H1 (cell line): ENCODE measurements at regions not wholly inside any gene's neighbourhood (a gene's known extent, or its start where the extent isn't known, plus 50 kb on each side); places are given as distances from the start of the nearest gene placed in this dataset.

Experiments used
- CTCF ChIA-PET: fragments of 300-600 bp; sonication (Branson Sonifier 250); formaldehyde crosslinking; loops from one replicate; lab custom pipeline; 2021; ENCODE audit not compliant: partially characterized antibody; lab: Charles Lee
- POLR2A ChIA-PET: fragments of 300-600 bp; sonication (Branson Sonifier 250); formaldehyde crosslinking; loops from one replicate; lab custom pipeline; 2021; ENCODE audit warnings: inconsistent platforms; ENCODE audit not compliant: partially characterized antibody; lab: Charles Lee
- DNase-seq, 2 experiments: peaks; one replicate each; pipeline versions ENCODE4 v3.0.0 to v3.0.0-alpha.2; 2010 to 2022; ENCODE audit warnings: low spot score in 2 of 2, low read depth in 1 of 2, mixed read lengths in 1 of 2
- FAIRE-seq: peaks from 2 replicates; lab custom pipeline; 2011; peaks lifted over from hg19 to GRCh38; lab: Jason Lieb, UNC
- H2AFZ ChIP-seq: 2 replicates; pipeline ENCODE4 v1.8.1; 2012; ENCODE audit warnings: low read length, inconsistent platforms
- H2AK5ac ChIP-seq: 2 replicates; pipeline ENCODE4 v1.6.1; 2013; ENCODE audit warnings: low read depth, low read length
- H2BK120ac ChIP-seq: replicated peaks from 2 replicates; pipeline ENCODE3; 2013; ENCODE audit warnings: low read depth, low read length, inconsistent platforms
- H2BK12ac ChIP-seq: 2 replicates; pipeline ENCODE4 v1.6.1; 2013; ENCODE audit warnings: low read depth, low read length
- H2BK15ac ChIP-seq: 2 replicates; pipeline ENCODE4 v1.6.1; 2013; ENCODE audit warnings: low read length
- H2BK20ac ChIP-seq: 2 replicates; pipeline ENCODE4 v1.6.1; 2013; ENCODE audit warnings: low read length
- H2BK5ac ChIP-seq: 2 replicates; pipeline ENCODE4 v1.6.1; 2013; ENCODE audit warnings: low read depth, low read length
- H3K14ac ChIP-seq: 2 replicates; pipeline ENCODE4 v1.6.1; 2013; ENCODE audit warnings: inconsistent platforms; ENCODE audit not compliant: insufficient read length
- H3K18ac ChIP-seq: 2 replicates; pipeline ENCODE4 v1.6.1; 2013; ENCODE audit warnings: low read length; ENCODE audit errors: extremely low read depth
- H3K23ac ChIP-seq: 2 replicates; pipeline ENCODE4 v1.6.1; 2013; ENCODE audit warnings: inconsistent platforms; ENCODE audit not compliant: insufficient read length
- H3K23me2 ChIP-seq: 2 replicates; pipeline ENCODE4 v1.6.1; 2013; ENCODE audit warnings: low read depth, low read length
- H3K27ac ChIP-seq: 2 replicates; pipeline ENCODE4 v1.6.1; 2011; ENCODE audit warnings: low read depth, low read length, inconsistent platforms
- H3K27me3 ChIP-seq, 4 experiments: replicated peaks in 1 of 4; 1 replicate in 1 of 4; 2 replicates in 3 of 4; pipeline versions ENCODE4 v1.6.1 to v1.8.1; 2011 to 2013; ENCODE audit warnings: low read length in 3 of 4, mild to moderate bottlenecking in 3 of 4, inconsistent platforms in 2 of 4, mixed read lengths in 2 of 4, moderate library complexity in 1 of 4; ENCODE audit not compliant: control insufficient read depth in 3 of 4, insufficient read depth in 3 of 4; ENCODE audit errors: extremely low read depth in 1 of 4
- H3K36me3 ChIP-seq, 4 experiments: 2 replicates each; pipeline versions ENCODE4 v1.6.1 to v1.8.1; 2011 to 2013; ENCODE audit warnings: mild to moderate bottlenecking in 4 of 4, low read length in 3 of 4, moderate library complexity in 2 of 4, control low read depth in 1 of 4, inconsistent platforms in 1 of 4; ENCODE audit not compliant: insufficient read depth in 4 of 4, control insufficient read depth in 2 of 4
- H3K4ac ChIP-seq: replicated peaks from 2 replicates; pipeline ENCODE3; 2013; ENCODE audit warnings: low read length, low read depth, mixed read lengths, inconsistent platforms; ENCODE audit not compliant: insufficient read length
- H3K4me1 ChIP-seq, 4 experiments: replicated peaks in 1 of 4; 1 replicate in 1 of 4; 2 replicates in 3 of 4; pipeline versions ENCODE4 v1.6.1 to v1.8.1; 2011 to 2013; ENCODE audit warnings: low read length in 3 of 4, inconsistent platforms in 2 of 4, mixed read lengths in 1 of 4; ENCODE audit not compliant: insufficient read depth in 4 of 4, control insufficient read depth in 3 of 4
- H3K4me2 ChIP-seq, 2 experiments: 2 replicates each; pipeline versions ENCODE4 v1.6.1 to v1.8.1; 2011 to 2013; ENCODE audit warnings: low read depth in 2 of 2, low read length in 2 of 2, control low read depth in 1 of 2, inconsistent platforms in 1 of 2, mild to moderate bottlenecking in 1 of 2; ENCODE audit not compliant: insufficient read depth in 1 of 2
- H3K4me3 ChIP-seq, 4 experiments: fragments of 200-600, 300-600 bp in 1 of 4; sonication (generic), shearing (Covaris generic), sonication (Bioruptor Twin) in 1 of 4; 2 replicates each; pipeline versions ENCODE4 v1.5.1 to v1.8.1; 2011 to 2016; ENCODE audit warnings: low read length in 4 of 4, low read depth in 3 of 4, control low read depth in 2 of 4, inconsistent platforms in 2 of 4, mild to moderate bottlenecking in 2 of 4, mixed read lengths in 1 of 4, moderate library complexity in 1 of 4; ENCODE audit not compliant: insufficient read depth in 2 of 4; ENCODE audit errors: extremely low read depth in 1 of 4
- H3K56ac ChIP-seq: replicated peaks from 2 replicates; pipeline ENCODE3; 2013; ENCODE audit warnings: low read depth, mild to moderate bottlenecking, mixed read lengths, low read length, inconsistent platforms; ENCODE audit not compliant: insufficient read length
- H3K79me1 ChIP-seq: 2 replicates; pipeline ENCODE4 v1.6.1; 2013; ENCODE audit warnings: low read depth, low read length, control low read depth
- H3K79me2 ChIP-seq, 2 experiments: 2 replicates each; pipeline versions ENCODE4 v1.6.1 to v1.8.1; 2012 to 2013; ENCODE audit warnings: low read length in 2 of 2, mild to moderate bottlenecking in 2 of 2, inconsistent platforms in 1 of 2; ENCODE audit not compliant: insufficient read depth in 2 of 2, control insufficient read depth in 1 of 2
- H3K9ac ChIP-seq, 4 experiments: replicated peaks in 1 of 4; 1 replicate in 1 of 4; 2 replicates in 3 of 4; pipeline versions ENCODE4 v1.6.1 to v1.8.1; 2011 to 2013; ENCODE audit warnings: low read depth in 3 of 4, low read length in 3 of 4, control low read depth in 2 of 4, mild to moderate bottlenecking in 2 of 4, moderate library complexity in 2 of 4, inconsistent platforms in 1 of 4; ENCODE audit errors: extremely low read depth in 1 of 4
- H3K9me3 ChIP-seq, 2 experiments: 2 replicates each; pipeline versions ENCODE4 v1.6.1 to v1.8.1; 2012 to 2013; ENCODE audit warnings: mild to moderate bottlenecking in 2 of 2, moderate library complexity in 2 of 2, control low read depth in 1 of 2, inconsistent platforms in 1 of 2, low read depth in 1 of 2, low read length in 1 of 2, mixed read lengths in 1 of 2; ENCODE audit not compliant: insufficient read depth in 2 of 2
- H4K20me1 ChIP-seq, 2 experiments: replicated peaks in 1 of 2; 2 replicates each; pipeline versions ENCODE3 to v1.8.1; 2011 to 2013; ENCODE audit warnings: inconsistent platforms in 2 of 2, low read length in 2 of 2, mild to moderate bottlenecking in 1 of 2; ENCODE audit not compliant: insufficient read depth in 2 of 2, control insufficient read depth in 1 of 2
- H4K5ac ChIP-seq: 2 replicates; pipeline ENCODE4 v1.6.1; 2013; ENCODE audit warnings: low read length, low read depth, mixed read lengths, inconsistent platforms; ENCODE audit not compliant: insufficient read length
- H4K8ac ChIP-seq: 2 replicates; pipeline ENCODE4 v1.8.0; 2013; ENCODE audit warnings: mild to moderate bottlenecking, moderate library complexity, low read length, inconsistent platforms; ENCODE audit not compliant: insufficient read depth; ENCODE audit errors: extremely low read depth
- H4K91ac ChIP-seq: replicated peaks from 2 replicates; pipeline ENCODE3; 2013; ENCODE audit warnings: low read length, mixed read lengths, inconsistent platforms; ENCODE audit not compliant: insufficient read length
- CREB1 ChIP-seq: IDR thresholded peaks from 2 replicates; pipeline ENCODE4 v1.6.1; 2012; ENCODE audit warnings: inconsistent platforms
- CTBP2 ChIP-seq: IDR thresholded peaks from 2 replicates; pipeline ENCODE4 v1.7.0; 2011; ENCODE audit warnings: borderline replicate concordance, mild to moderate bottlenecking, moderate library complexity, mixed read lengths, low read length; ENCODE audit not compliant: insufficient read depth, insufficient read length
- CTCF ChIP-seq, 3 experiments: IDR thresholded peaks; 1 replicate in 2 of 3; 2 replicates in 1 of 3; pipeline versions ENCODE4 v1.5.1 to v1.6.1; 2011; ENCODE audit warnings: low read length in 3 of 3, mild to moderate bottlenecking in 3 of 3, inconsistent platforms in 2 of 3, low read depth in 1 of 3, moderate library complexity in 1 of 3; ENCODE audit not compliant: insufficient read depth in 1 of 3; ENCODE audit errors: control extremely low read depth in 1 of 3
- GTF2F1 ChIP-seq: IDR thresholded peaks from 2 replicates; pipeline ENCODE4 v1.6.1; 2012; ENCODE audit warnings: low read depth, low read length, improper control_type of control experiment, borderline replicate concordance
- HDAC2 ChIP-seq, 2 experiments: fragments of 300-600 bp in 1 of 2; sonication (generic) in 1 of 2; IDR thresholded peaks; 2 replicates each; pipeline ENCODE4 v1.6.1; 2011 to 2012; ENCODE audit warnings: low read depth in 2 of 2, low read length in 2 of 2, mild to moderate bottlenecking in 2 of 2, moderate library complexity in 2 of 2, borderline replicate concordance in 1 of 2, inconsistent platforms in 1 of 2
- HDAC6 ChIP-seq: IDR thresholded peaks from one replicate; pipeline ENCODE4 v1.7.1; 2012; ENCODE audit warnings: low read depth, mild to moderate bottlenecking, inconsistent platforms, low read length, moderate library complexity
- KDM1A ChIP-seq: fragments of 200-600, 300-600 bp; sonication (generic); IDR thresholded peaks from 2 replicates; pipeline ENCODE4 v1.7.1; 2016; ENCODE audit warnings: mild to moderate bottlenecking, low read length, borderline replicate concordance
- MAFK ChIP-seq: IDR thresholded peaks from 2 replicates; pipeline ENCODE4 v1.6.1; 2012; ENCODE audit warnings: low read depth, mild to moderate bottlenecking, improper control_type of control experiment, low read length
- POLR2AphosphoS5 ChIP-seq: IDR thresholded peaks from 2 replicates; pipeline ENCODE4 v1.6.1; 2011; ENCODE audit warnings: low read depth, low read length
- SP4 ChIP-seq: IDR thresholded peaks from 2 replicates; pipeline ENCODE4 v1.6.1; 2012; ENCODE audit warnings: low read length, inconsistent platforms
- SRF ChIP-seq: IDR thresholded peaks from 2 replicates; pipeline ENCODE4 v1.6.1; 2011; ENCODE audit warnings: mild to moderate bottlenecking, low read depth, low read length, moderate library complexity
- TCF12 ChIP-seq: IDR thresholded peaks from 2 replicates; pipeline ENCODE4 v1.6.1; 2011; ENCODE audit warnings: low read depth, mild to moderate bottlenecking, low read length
- WGBS, 2 experiments: shearing (Covaris generic) in 1 of 2; methylation state at CpG; one replicate each; pipeline versions ENCODE4 v1.1.6 to v1.1.7; 2013 to 2015; ENCODE audit warnings: low lambda C conversion rate in 2 of 2, mixed read lengths in 2 of 2, inconsistent platforms in 1 of 2, low coverage in 1 of 2, missing lambda C conversion rate in 1 of 2; ENCODE audit not compliant: insufficient replicate concordance in 2 of 2, insufficient coverage in 1 of 2, insufficient read length in 1 of 2; ENCODE audit errors: extremely low coverage in 1 of 2, missing lambda C conversion rate in 1 of 2; 5-methylcytosine and 5-hydroxymethylcytosine counted together

GRCh38 chr9:100718717-100719116 is 140.8 kb downstream of the CAVIN4 start:
- DNase-seq: no peak
- no peak overlapping the region for H2BK20ac ChIP-seq
- H3K23me2 ChIP-seq: no peaks in the 10 kb centered on the region
- no peak overlapping the region for H4K91ac ChIP-seq
- H2BK15ac ChIP-seq: no peak overlapping the region
- no peaks in the 10 kb centered on the region for H3K79me1 ChIP-seq
- H3K4ac ChIP-seq: no peak overlapping the region
- H3K36me3 ChIP-seq: no peaks in the 10 kb centered on the region
- ChIA-PET POLR2A (no interaction called here), CTCF (interaction anchor here (0.8 to 1.6 kb wide), 5 partner anchors 11 to 670 kb away, joined by 3 to 6 read pairs (median 4); no protein-coding TSS in a partner anchor)
- H3K14ac ChIP-seq: no peak overlapping the region
- WGBS, 2 experiments: 90% methylated on average over 5 of the region's 5 CpGs; no CpG with 5 or more reads in 1 of the 2 experiments
- H3K56ac ChIP-seq: no peak overlapping the region
- no peak overlapping the region for H4K8ac ChIP-seq
- H3K18ac ChIP-seq: no peak overlapping the region
- 0 out of 2 replicates have a peak overlapping the region, but pooled peaks have one; percentile 5 for H3K27ac ChIP-seq
- no peaks in the 10 kb centered on the region for H4K20me1 ChIP-seq
- H2AK5ac ChIP-seq: no peak overlapping the region
- H3K4me3 ChIP-seq: no peak overlapping the region
- H2BK120ac ChIP-seq: no peak overlapping the region
- H3K9me3 ChIP-seq: no peaks in the 10 kb centered on the region
- no peak overlapping the region for H2AFZ ChIP-seq
- no peak overlapping the region for H3K4me2 ChIP-seq
- no peak for FAIRE-seq
- H2BK12ac ChIP-seq: no peak overlapping the region
- no peaks in the 10 kb centered on the region for H3K79me2 ChIP-seq
- H2BK5ac ChIP-seq: no peak overlapping the region
- no peak overlapping the region for H4K5ac ChIP-seq
- H3K9ac ChIP-seq: no peak overlapping the region
- no peak overlapping the region for H3K23ac ChIP-seq
- H3K4me1 ChIP-seq: no peaks in the 10 kb centered on the region
- H3K27me3 ChIP-seq: no peaks in the 10 kb centered on the region
- TF ChIP-seq HDAC6 (no peak), MAFK (no peak), SP4 (no peak), CREB1 (no peak), KDM1A (no peak), HDAC2 (IDR thresholded peaks at IDR 0.05; ENCODE audit: borderline replicate concordance in 1 of 2, low read depth in 2 of 2, low read length in 2 of 2) (no peak), CTBP2 (no peak), TCF12 (no peak), GTF2F1 (no peak), SRF (no peak), CTCF (IDR thresholded peaks at IDR 0.05; ENCODE audit: control extremely low read depth in 1 of 3, insufficient read depth in 1 of 3, low read depth in 1 of 3, low read length in 3 of 3) (no peak), POLR2AphosphoS5 (no peak)
